GM23248 (cell line): ENCODE measurements at regions not wholly inside any gene's neighbourhood (a gene's known extent, or its start where the extent isn't known, plus 50 kb on each side); places are given as distances from the start of the nearest gene placed in this dataset.

Experiments
- EZH2 ChIP-seq: fragments of 200-600 bp; sonication (generic); IDR thresholded peaks from 2 replicates; pipeline ENCODE4 v1.6.1; 2018; ENCODE audit warnings: antibody characterized with exemption, mild to moderate bottlenecking; ENCODE audit not compliant: insufficient read depth, poor library complexity, severe bottlenecking
- EZH2phosphoT487 ChIP-seq: fragments of 200-600 bp; sonication (generic); IDR thresholded peaks from 2 replicates; pipeline ENCODE4 v1.6.1; 2018; ENCODE audit warnings: antibody characterized with exemption, moderate library complexity, mild to moderate bottlenecking, low read depth; ENCODE audit not compliant: insufficient read depth

DNA sequence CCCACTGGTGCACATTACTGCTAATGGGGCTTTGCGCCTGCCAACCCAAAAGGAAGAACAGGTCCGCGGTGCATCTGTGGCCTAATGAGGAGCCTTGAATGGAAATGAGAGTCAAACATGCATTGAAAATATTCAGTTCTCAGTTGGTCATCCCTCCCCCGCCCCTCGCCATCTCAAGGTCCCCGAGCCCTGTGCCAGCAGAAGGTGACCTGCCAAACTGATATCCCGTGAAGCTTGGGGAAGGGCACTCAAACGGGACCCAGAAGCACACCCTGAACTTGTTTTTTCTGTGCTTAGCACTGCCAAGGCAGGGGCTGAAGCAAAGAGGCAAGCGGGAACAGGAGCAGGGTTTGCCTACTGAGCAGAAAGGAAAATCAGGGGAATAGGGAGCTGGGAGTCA, 67.9 kb upstream of the ZNF648 start:
- no peak for TF ChIP-seq EZH2phosphoT487
- TF ChIP-seq EZH2 = no peak
